ENCODE measurements at regions not wholly inside any gene's neighbourhood (a gene's known extent, or its start where the extent isn't known, plus 50 kb on each side); places are given as distances from the start of the nearest gene placed in this dataset.

- TF ChIP-seq POLR2A (IDR thresholded peaks at IDR 0.05; ENCODE audit: low read length) (no peak), GATA1 (IDR thresholded peaks at IDR 0.05; ENCODE audit: low read depth, low read length) (no peak)
These were observed 551.1 kb downstream of the PLPP3 start for GRCh38 chr1:56028244-56028643.

Data from erythroblast (primary cell).